H1 (cell line): ENCODE measurements at regions not wholly inside any gene's neighbourhood (a gene's known extent, or its start where the extent isn't known, plus 50 kb on each side); places are given as distances from the start of the nearest gene placed in this dataset.

Source experiments
- CEBPB ChIP-seq: IDR thresholded peaks from 2 replicates; pipeline ENCODE4 v1.6.1; 2012; ENCODE audit warnings: low read depth, low read length
- POLR2A ChIP-seq, 2 experiments: IDR thresholded peaks; 1 replicate in 1 of 2; 2 replicates in 1 of 2; pipeline ENCODE4 v1.6.1; 2011; ENCODE audit warnings: low read depth in 2 of 2, low read length in 2 of 2, mild to moderate bottlenecking in 2 of 2; ENCODE audit errors: control extremely low read depth in 1 of 2
- POLR2AphosphoS5 ChIP-seq: IDR thresholded peaks from 2 replicates; pipeline ENCODE4 v1.6.1; 2011; ENCODE audit warnings: low read depth, low read length
- TAF1 ChIP-seq: IDR thresholded peaks from 2 replicates; pipeline ENCODE4 v1.6.1; 2011; ENCODE audit warnings: mild to moderate bottlenecking, low read depth, low read length
- TF ChIP-seq, protein P1 (sequence below), 3 experiments: IDR thresholded peaks; 1 replicate in 2 of 3; 2 replicates in 1 of 3; pipeline versions ENCODE4 v1.5.1 to v1.6.1; 2011; ENCODE audit warnings: low read length in 3 of 3, mild to moderate bottlenecking in 3 of 3, inconsistent platforms in 2 of 3, low read depth in 1 of 3, moderate library complexity in 1 of 3; ENCODE audit not compliant: insufficient read depth in 1 of 3; ENCODE audit errors: control extremely low read depth in 1 of 3
- TF ChIP-seq, protein P2 (sequence below): IDR thresholded peaks from 2 replicates; pipeline ENCODE4 v1.6.1; 2012; ENCODE audit warnings: inconsistent platforms

DNA sequence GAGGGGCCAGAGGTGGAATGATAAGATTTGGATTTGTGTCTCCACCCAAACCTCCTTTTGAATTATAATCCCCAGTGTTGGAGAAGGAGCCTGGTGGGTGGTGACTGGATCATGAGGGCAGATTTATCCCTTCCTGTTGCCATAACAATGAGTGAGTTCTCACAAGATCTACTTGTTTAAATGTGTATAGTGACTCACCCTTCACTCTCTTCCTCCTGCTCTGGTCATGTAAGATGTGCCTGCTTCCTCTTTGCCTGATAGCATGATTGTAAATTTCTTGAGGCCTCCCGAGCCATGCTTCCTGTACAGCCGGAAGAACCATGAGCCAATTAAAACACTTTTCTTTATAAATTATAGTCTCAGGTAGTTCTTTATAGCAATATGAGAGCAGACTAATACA lies 348.6 kb downstream of the AR start:
- TF ChIP-seq POLR2A (IDR thresholded peaks at IDR 0.05; ENCODE audit: control extremely low read depth in 1 of 2, low read depth in 2 of 2, low read length in 2 of 2): no peak
- TF ChIP-seq TAF1: no peak
- TF ChIP-seq, protein P1, sequence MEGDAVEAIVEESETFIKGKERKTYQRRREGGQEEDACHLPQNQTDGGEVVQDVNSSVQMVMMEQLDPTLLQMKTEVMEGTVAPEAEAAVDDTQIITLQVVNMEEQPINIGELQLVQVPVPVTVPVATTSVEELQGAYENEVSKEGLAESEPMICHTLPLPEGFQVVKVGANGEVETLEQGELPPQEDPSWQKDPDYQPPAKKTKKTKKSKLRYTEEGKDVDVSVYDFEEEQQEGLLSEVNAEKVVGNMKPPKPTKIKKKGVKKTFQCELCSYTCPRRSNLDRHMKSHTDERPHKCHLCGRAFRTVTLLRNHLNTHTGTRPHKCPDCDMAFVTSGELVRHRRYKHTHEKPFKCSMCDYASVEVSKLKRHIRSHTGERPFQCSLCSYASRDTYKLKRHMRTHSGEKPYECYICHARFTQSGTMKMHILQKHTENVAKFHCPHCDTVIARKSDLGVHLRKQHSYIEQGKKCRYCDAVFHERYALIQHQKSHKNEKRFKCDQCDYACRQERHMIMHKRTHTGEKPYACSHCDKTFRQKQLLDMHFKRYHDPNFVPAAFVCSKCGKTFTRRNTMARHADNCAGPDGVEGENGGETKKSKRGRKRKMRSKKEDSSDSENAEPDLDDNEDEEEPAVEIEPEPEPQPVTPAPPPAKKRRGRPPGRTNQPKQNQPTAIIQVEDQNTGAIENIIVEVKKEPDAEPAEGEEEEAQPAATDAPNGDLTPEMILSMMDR (IDR thresholded peaks at IDR 0.05; ENCODE audit: control extremely low read depth in 1 of 3, insufficient read depth in 1 of 3, low read depth in 1 of 3, low read length in 3 of 3): no peak
- TF ChIP-seq CEBPB: no peak
- TF ChIP-seq, protein P2, sequence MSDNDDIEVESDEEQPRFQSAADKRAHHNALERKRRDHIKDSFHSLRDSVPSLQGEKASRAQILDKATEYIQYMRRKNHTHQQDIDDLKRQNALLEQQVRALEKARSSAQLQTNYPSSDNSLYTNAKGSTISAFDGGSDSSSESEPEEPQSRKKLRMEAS: no peak
- no peak for TF ChIP-seq POLR2AphosphoS5
